ENCODE measurements at regions not wholly inside any gene's neighbourhood (a gene's known extent, or its start where the extent isn't known, plus 50 kb on each side); places are given as distances from the start of the nearest gene placed in this dataset.

GRCh38 chr14:98766818-98767217 lies 505.2 kb downstream of the BCL11B start:
- no peak for TF ChIP-seq CTCF (IDR thresholded peaks at IDR 0.05)
- TF ChIP-seq POLR2A (IDR thresholded peaks at IDR 0.05), result no peak
- DNase-seq, result peak; percentile 20 to 31
- Histone ChIP-seq H3K9me3 (no peaks in the 10 kb centered on the region), H3K4me3 (replicated peaks in 1 of 3) (no peak overlapping the region), H3K4me1 (no peaks in the 10 kb centered on the region), H3K27me3 (no peaks in the 10 kb centered on the region), H3K27ac (no peak overlapping the region), H3K36me3 (no peaks in the 10 kb centered on the region)
- intact Hi-C loops (cut with DNase I), result no loop called here
- 53 to 55% methylated on average over 4 of the region's 4 CpGs for WGBS, 2 donors

- WGBS, 2 donors, result 79 to 80% methylated on average over 10 of the region's 10 CpGs
- intact Hi-C loops (cut with DNase I), result no loop called here
- Histone ChIP-seq H3K4me1 (no peaks in the 10 kb centered on the region), H3K27me3 (no peaks in the 10 kb centered on the region), H3K9me3 (no peaks in the 10 kb centered on the region), H3K36me3 (no peaks in the 10 kb centered on the region), H3K4me3 (replicated peaks in 1 of 3) (no peak overlapping the region), H3K27ac (no peak overlapping the region)
- no peak for TF ChIP-seq POLR2A (IDR thresholded peaks at IDR 0.05)
- no peak for TF ChIP-seq CTCF (IDR thresholded peaks at IDR 0.05)
- DNase-seq, result no peak
Observed at GRCh38 chr14:98769326-98769725, 502.7 kb downstream of the BCL11B start.

GRCh38 chr14:98770151-98770550 lies 501.8 kb downstream of the BCL11B start:
- intact Hi-C loops (cut with DNase I), result no loop called here
- TF ChIP-seq CTCF (IDR thresholded peaks at IDR 0.05), result no peak
- no peak overlapping the region for H3K4me3 ChIP-seq (replicated peaks in 1 of 3)
- no peaks in the 10 kb centered on the region for H3K9me3 ChIP-seq
- no peaks in the 10 kb centered on the region for H3K36me3 ChIP-seq
- no peak overlapping the region for H3K27ac ChIP-seq
- DNase-seq, result no peak
- peaks cover 0 to 1% of the 10 kb centered on the region in 2 donors for H3K4me1 ChIP-seq
- WGBS, 2 donors, result 95% methylated on average over 3 of the region's 3 CpGs
- H3K27me3 ChIP-seq, result no peaks in the 10 kb centered on the region

- intact Hi-C loops (cut with DNase I), result no loop called here
- TF ChIP-seq CTCF (IDR thresholded peaks at IDR 0.05) (no peak), POLR2A (IDR thresholded peaks at IDR 0.05) (no peak)
- WGBS, 2 donors, result 72 to 86% methylated on average over 5 of the region's 5 CpGs
- Histone ChIP-seq H3K4me3 (replicated peaks in 1 of 3) (no peak overlapping the region), H3K27ac (no peak overlapping the region), H3K9me3 (no peaks in the 10 kb centered on the region), H3K27me3 (no peaks in the 10 kb centered on the region), H3K36me3 (no peaks in the 10 kb centered on the region), H3K4me1 (peaks cover 13% of the 10 kb centered on the region in 2 donors)
- no peak for DNase-seq
Observed at GRCh38 chr14:98773814-98774213, 498.2 kb downstream of the BCL11B start.

GRCh38 chr14:98775892-98776291 lies 496.1 kb downstream of the BCL11B start:
- intact Hi-C loops (cut with DNase I), result no loop called here
- peaks cover 13% of the 10 kb centered on the region in 2 donors for H3K4me1 ChIP-seq
- peak overlapping the region; percentile 48 to 58 (median 51) for H3K27ac ChIP-seq
- H3K27me3 ChIP-seq, result no peaks in the 10 kb centered on the region
- no peaks in the 10 kb centered on the region for H3K36me3 ChIP-seq
- TF ChIP-seq CTCF (IDR thresholded peaks at IDR 0.05) (no peak), POLR2A (IDR thresholded peaks at IDR 0.05) (no peak)
- no peaks in the 10 kb centered on the region for H3K9me3 ChIP-seq
- DNase-seq, result peak; percentile 72 to 77
- H3K4me3 ChIP-seq (replicated peaks in 1 of 3), result no peak overlapping the region
- 21 to 26% methylated on average over 2 of the region's 2 CpGs for WGBS, 2 donors
